HG02571 (cell line): ENCODE measurements at regions not wholly inside any gene's neighbourhood (a gene's known extent, or its start where the extent isn't known, plus 50 kb on each side); places are given as distances from the start of the nearest gene placed in this dataset.
"Not testable (repeated sequence)": the region's sequence is repeated elsewhere in the genome, so short reads cannot be mapped to it uniquely, and the experiment has no call there.

ENCODE experiments used
- ATAC-seq: cut with Tn5 transposase; IDR thresholded peaks from one replicate; pipeline ENCODE4 v1.9.1; 2021; ENCODE audit warnings: mild to moderate bottlenecking, moderate library complexity; ENCODE audit not compliant: unreplicated experiment

DNA sequence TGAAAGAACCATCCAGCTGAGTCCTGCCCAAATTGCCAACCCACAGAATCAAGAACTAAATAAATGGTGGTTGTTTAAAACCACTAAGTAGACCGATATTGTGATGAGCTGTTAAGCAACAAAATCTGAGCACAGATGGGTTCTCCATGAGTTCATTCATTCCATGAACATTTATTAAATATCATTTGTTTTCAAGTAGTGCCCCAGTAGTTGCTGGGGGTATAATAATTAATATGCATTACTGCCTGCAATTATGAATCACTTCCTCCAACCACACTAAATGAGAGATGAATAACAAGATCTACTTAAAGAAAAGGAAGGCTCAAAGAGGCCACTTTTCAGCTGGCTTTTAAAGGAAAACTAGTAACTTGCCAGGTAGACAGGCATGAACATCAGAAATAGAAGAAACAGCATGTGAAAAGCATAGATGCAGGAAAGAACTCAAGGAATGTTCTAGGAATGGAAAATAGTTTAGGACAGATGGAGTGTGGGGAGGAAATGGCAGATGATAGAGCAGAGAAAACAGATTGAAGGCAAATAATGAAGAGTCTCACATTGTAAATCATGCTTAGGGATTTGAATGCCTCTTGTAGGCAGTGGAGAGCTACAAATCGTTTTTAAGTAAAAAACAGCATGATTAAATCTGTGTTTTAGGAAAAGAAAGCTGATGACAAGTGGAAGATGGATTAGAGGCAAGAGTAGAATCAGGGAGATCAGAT, 641.7 kb upstream of the DIPK2B start:
- no peak for ATAC-seq

DNA sequence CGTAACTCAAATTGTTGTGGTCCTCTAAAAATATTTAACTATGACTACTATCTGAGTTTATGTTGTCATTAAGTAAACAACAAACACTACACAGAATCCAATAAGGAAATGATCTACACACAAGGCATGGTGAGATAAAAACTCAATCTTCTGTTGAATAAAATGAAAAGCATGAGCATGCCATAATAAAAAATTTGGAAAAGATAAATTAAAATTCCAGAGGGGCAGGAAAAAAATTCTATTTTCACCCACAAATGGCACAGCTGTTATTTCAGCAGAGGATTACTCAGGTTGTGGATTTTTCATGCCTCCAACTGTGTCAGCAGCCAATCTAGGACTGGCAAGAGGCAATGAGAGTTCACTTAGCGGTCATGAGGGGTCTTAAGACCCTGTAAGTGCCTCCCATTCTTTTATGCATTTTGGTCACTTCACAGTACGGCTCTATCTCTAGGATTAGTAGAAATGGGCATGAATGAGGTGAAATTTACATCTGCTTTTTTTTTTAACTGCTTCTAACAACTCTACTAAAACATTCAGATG, 639.8 kb upstream of the DIPK2B start:
- no peak for ATAC-seq

DNA sequence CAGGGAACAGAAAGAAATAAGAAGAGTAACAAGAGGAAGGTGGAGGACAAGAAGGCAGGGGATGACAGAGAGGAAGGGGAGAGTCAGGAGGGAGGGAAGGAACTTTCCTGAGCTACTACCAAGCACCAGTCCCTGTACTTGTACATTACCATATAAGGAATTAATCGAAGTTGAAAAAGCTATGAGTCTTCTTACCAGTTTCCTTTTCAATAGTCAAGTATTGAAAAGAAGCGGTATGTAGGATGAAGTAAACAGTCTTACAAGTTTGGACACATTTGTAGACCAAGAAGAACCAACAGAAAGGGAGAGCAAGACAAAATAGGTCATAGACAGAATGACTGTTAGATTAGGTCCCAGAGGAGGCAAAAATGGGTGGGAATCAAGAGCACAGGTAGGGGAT, 629.7 kb upstream of the DIPK2B start:
- ATAC-seq: no peak

- ATAC-seq: no peak
These were observed 623.8 kb upstream of the DIPK2B start for GRCh38 chrX:45824471-45824870.

DNA sequence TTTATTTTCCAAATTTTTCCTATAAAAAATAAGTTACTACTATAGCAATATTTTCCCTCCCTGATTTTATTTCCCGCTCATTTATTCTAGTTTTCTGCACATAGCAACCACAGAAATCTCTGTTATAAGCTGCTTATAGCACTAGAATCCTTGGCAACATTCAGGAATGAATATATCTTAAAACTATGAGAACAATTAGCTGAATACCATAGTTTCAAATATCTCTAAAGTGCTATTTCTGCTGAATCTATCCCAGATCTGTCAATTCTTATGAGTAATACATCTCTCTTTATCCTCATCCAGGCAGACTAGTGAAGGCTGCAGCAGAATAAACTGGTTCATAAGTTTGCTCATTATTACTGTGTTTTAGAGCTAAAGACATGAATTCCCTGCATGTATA, 622.9 kb upstream of the DIPK2B start:
- ATAC-seq: no peak

GRCh38 chrX:45822124-45822523, 621.4 kb upstream of the DIPK2B start:
- ATAC-seq: no peak

GRCh38 chrX:45818913-45819312, 618.2 kb upstream of the DIPK2B start:
- no peak for ATAC-seq

DNA sequence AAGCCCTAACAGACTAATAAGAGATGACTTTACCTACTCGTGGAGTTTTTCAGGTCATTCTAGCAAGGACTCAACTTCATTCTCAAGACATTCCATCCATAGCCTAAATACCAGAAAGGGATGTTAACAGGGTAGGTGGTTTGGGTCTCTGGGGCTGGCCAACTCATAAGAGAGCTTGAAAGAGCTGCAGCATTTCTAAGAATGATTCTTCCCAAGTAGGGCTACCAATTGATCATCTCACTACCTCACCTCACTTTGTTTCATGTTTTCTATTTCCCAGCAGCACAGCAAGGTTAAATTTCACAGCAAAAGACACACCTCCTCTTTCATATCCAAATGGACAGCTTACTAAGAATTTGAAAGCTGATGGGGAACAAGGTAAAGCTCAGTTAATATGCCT, 614.8 kb upstream of the DIPK2B start:
- ATAC-seq: no peak

DNA sequence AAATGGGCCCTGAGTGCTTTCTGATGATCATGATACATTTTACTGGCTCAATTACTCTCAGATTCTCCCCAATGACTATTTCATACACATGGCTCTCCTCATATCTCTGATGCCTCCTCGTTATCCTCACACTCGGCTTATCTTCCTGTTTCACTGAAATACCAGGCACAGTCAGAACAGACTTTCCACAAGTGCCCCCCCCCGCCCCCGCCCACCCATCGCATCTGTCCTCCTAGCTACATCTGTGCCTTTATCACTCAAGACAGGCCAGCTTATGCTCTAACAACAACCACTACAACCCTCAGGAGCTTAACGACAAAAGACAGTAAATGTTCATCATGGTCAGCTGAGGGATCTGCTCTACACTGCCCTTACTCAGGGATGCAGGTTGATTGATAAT, 610.6 kb upstream of the DIPK2B start:
- no peak for ATAC-seq

- ATAC-seq: no peak
These were observed 607.1 kb upstream of the DIPK2B start for GRCh38 chrX:45807572-45808425.

DNA sequence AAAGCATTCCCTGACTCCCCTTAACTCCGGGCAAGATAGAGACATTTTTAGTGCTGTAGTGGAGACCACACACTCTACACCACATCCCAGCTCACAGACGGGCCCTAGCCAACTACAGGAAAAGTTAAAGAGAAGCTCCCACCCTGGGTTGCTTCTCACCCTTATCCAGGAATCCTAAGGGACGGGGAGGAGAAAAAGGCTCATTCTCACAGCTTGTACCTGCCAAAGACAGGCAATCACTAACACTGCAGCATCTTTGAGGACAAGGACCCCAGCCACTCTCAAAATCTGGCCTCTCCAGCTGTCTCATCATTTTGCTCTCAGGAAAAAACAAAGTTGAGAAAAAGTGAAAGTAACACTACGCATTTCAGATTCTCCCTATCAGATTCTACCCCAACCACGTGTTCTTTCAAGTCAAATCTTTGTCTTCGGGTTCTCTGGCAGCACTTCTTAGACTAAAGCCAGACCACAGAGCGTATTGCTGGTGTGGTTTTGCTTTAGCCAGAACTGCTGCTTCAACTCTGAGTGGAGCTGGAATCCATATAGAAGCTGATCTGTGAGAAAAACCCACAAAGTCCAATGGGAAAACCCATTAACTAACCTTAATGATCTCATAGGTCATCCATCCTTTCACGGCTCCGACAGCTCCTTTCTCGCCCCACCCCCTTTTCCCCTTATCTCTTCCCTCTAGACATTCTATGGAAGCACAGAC, 605.9 kb upstream of the DIPK2B start:
- ATAC-seq: no peak

DNA sequence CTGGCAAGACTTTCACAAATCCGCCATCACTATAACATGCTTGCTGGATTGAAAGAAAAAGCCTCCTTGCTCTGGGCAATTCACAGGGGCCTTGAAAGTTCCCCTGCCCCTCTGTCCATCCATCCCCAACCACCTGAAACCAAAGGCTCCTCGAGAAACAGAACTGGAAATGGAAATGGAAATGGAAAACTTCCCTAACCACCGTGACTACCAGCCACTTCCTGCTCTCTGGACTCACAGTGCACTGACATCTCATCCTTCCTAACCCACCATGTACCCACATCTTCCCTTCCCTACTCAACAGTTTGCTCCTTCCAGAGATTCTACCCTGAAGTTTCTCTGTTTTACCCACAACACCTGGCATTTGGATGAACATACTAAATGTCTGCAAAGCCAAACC, 603.6 kb upstream of the DIPK2B start:
- no peak for ATAC-seq

- no peak for ATAC-seq
These were observed 602.8 kb upstream of the DIPK2B start for GRCh38 chrX:45803383-45803921.

GRCh38 chrX:45801554-45801953, 600.9 kb upstream of the DIPK2B start:
- no peak for ATAC-seq

- ATAC-seq: not testable (repeated sequence)
These were observed 600.2 kb upstream of the DIPK2B start for GRCh38 chrX:45800746-45801453.

GRCh38 chrX:45799576-45799975, 598.9 kb upstream of the DIPK2B start:
- no peak for ATAC-seq

GRCh38 chrX:45795546-45795945, 594.9 kb upstream of the DIPK2B start:
- ATAC-seq: no peak

DNA sequence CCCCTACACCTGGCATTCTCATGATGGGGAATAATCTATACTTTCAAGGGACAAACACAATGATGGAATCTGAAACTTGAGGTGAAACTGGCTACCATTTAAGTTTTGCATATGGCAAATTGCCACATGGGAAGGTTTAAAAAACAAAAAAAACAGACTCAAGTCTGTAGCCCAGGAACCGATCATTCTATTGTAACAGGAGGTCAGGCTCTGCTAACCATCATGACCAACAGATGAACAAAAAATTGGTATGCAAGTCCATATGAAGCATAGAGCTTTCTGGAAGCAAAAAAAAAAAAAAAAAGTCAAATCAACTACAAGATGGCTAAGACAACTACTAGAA, 594.3 kb upstream of the DIPK2B start:
- no peak for ATAC-seq

GRCh38 chrX:45794323-45794994, 593.8 kb upstream of the DIPK2B start:
- no peak for ATAC-seq

DNA sequence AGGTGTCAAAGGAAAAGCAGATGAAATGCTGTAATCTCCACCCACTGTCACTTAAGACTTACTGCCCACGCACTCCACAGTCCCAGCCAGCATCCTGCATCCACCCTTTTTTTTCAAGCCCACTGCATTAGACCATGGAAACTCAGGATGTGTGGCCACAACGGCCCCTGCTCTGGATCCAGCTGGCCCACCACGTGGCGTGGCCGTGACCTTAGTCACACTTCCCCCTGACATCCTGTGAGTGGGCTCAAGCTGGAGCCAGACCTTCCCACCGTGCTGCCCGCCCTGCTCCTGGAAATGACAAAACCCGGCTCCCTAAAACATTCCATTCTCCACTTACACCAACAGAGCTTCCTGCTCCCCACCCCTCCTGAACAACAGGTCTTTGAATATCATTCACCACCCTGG, 588.3 kb upstream of the DIPK2B start:
- no peak for ATAC-seq
